SK-N-SH (cell line): ENCODE measurements at regions not wholly inside any gene's neighbourhood (a gene's known extent, or its start where the extent isn't known, plus 50 kb on each side); places are given as distances from the start of the nearest gene placed in this dataset.

ENCODE experiments used
- CTCF ChIP-seq: fragments of 200-600 bp; sonication (generic); IDR thresholded peaks from 2 replicates; pipeline ENCODE4 v1.6.1; 2017; ENCODE audit warnings: antibody characterized with exemption, mild to moderate bottlenecking, moderate library complexity
- ELF1 ChIP-seq: IDR thresholded peaks from 2 replicates; pipeline ENCODE4 v1.4.0; 2012
- EZH2phosphoT487 ChIP-seq: fragments of 200-600 bp; sonication (generic); IDR thresholded peaks from 2 replicates; pipeline ENCODE4 v1.6.1; 2017; ENCODE audit warnings: low read depth, mixed run types, mild to moderate bottlenecking, antibody characterized with exemption, moderate library complexity, borderline replicate concordance
- GABPA ChIP-seq: IDR thresholded peaks from 2 replicates; pipeline ENCODE4 v1.4.0; 2012; ENCODE audit warnings: low read depth, mild to moderate bottlenecking
- MAX ChIP-seq: IDR thresholded peaks from 2 replicates; pipeline ENCODE4 v1.4.0; 2012; ENCODE audit warnings: low read depth
- POLR2AphosphoS5 ChIP-seq: IDR thresholded peaks from 2 replicates; pipeline ENCODE4 v1.6.1; 2012; ENCODE audit warnings: low read depth, low read length
- RAD21 ChIP-seq: IDR thresholded peaks from 2 replicates; pipeline ENCODE4 v1.6.1; 2012; ENCODE audit warnings: mild to moderate bottlenecking, low read length
- REST ChIP-seq: IDR thresholded peaks from 2 replicates; pipeline ENCODE4 v1.6.1; 2012; ENCODE audit warnings: mild to moderate bottlenecking, low read depth, low read length, moderate library complexity
- RFX5 ChIP-seq: IDR thresholded peaks from 2 replicates; pipeline ENCODE4 v1.6.1; 2012; ENCODE audit warnings: mild to moderate bottlenecking, improper control_type of control experiment, low read length
- SIN3A ChIP-seq: IDR thresholded peaks from 2 replicates; pipeline ENCODE4 v1.6.1; 2012; ENCODE audit warnings: low read depth, mild to moderate bottlenecking, low read length, moderate library complexity, borderline replicate concordance
- TAF1 ChIP-seq: IDR thresholded peaks from 2 replicates; pipeline ENCODE4 v1.6.1; 2012; ENCODE audit warnings: low read depth, mild to moderate bottlenecking, low read length, moderate library complexity, borderline replicate concordance
- TCF12 ChIP-seq: IDR thresholded peaks from 2 replicates; pipeline ENCODE4 v1.4.0; 2012
- USF2 ChIP-seq: fragments of 150-350 bp; IDR thresholded peaks from 2 replicates; pipeline ENCODE4 v1.6.1; 2017; ENCODE audit warnings: antibody characterized with exemption, low read length, low read depth, borderline replicate concordance
- ZBTB33 ChIP-seq: IDR thresholded peaks from 2 replicates; pipeline ENCODE4 v1.4.0; 2012; ENCODE audit warnings: low read depth, borderline replicate concordance

- no peak for TF ChIP-seq MAX
- no peak for TF ChIP-seq GABPA
- no peak for TF ChIP-seq ZBTB33
- TF ChIP-seq CTCF: no peak
- no peak for TF ChIP-seq EZH2phosphoT487
- TF ChIP-seq RAD21: no peak
- no peak for TF ChIP-seq POLR2AphosphoS5
- TF ChIP-seq TCF12: no peak
- TF ChIP-seq RFX5: no peak
- TF ChIP-seq TAF1: no peak
- no peak for TF ChIP-seq SIN3A
- TF ChIP-seq ELF1: no peak
- TF ChIP-seq USF2: no peak
- TF ChIP-seq REST: no peak
Measured at GRCh38 chr11:106471276-106471675, 393.8 kb downstream of the AASDHPPT start.
